ENCODE measurements at regions not wholly inside any gene's neighbourhood (a gene's known extent, or its start where the extent isn't known, plus 50 kb on each side); places are given as distances from the start of the nearest gene placed in this dataset.
"Not testable (repeated sequence)": the region's sequence is repeated elsewhere in the genome, so short reads cannot be mapped to it uniquely, and the experiment has no call there.

GRCh38 chr7:119967221-119967620, 305.8 kb upstream of the KCND2 start:
- H3K36me3 ChIP-seq (ENCODE audit: control insufficient read depth, insufficient read depth, low read length): no peaks in the 10 kb centered on the region
- H3K9ac ChIP-seq (ENCODE audit: low read depth, low read length): no peak overlapping the region
- H3K9me3 ChIP-seq (ENCODE audit: control insufficient read depth, insufficient read depth, low read length): no peaks in the 10 kb centered on the region
- H3K27me3 ChIP-seq (ENCODE audit: control insufficient read depth, insufficient read depth, low read length): no peaks in the 10 kb centered on the region
- no peaks in the 10 kb centered on the region for H3K4me1 ChIP-seq (ENCODE audit: control insufficient read depth, insufficient read depth, low read length)
- no peak overlapping the region for H3K4me3 ChIP-seq (ENCODE audit: low read depth, low read length)

DNA sequence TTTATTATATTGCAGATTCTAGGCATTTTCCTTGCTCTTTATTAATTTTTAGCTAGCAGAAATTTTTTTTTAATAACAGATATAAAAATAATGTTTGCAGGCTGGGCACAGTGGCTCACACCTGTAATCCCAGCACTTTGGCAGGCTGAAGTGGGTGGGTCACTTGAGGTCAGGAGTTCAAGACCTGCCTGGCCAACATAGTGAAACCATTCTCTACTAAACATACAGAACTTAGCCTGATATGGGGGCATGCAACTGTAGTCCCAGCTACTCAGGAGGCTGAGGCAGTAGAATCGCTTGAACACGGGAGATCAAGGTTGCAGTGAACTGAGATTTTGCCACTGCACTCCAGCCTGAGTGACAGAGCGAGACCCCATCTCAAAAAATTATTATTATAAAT, 304.6 kb upstream of the KCND2 start:
- not testable (repeated sequence) for H3K36me3 ChIP-seq (ENCODE audit: control insufficient read depth, insufficient read depth, low read length); H3K9me3 ChIP-seq (ENCODE audit: control insufficient read depth, insufficient read depth, low read length); H3K27me3 ChIP-seq (ENCODE audit: control insufficient read depth, insufficient read depth, low read length); H3K9ac ChIP-seq (ENCODE audit: low read depth, low read length); H3K4me3 ChIP-seq (ENCODE audit: low read depth, low read length); H3K4me1 ChIP-seq (ENCODE audit: control insufficient read depth, insufficient read depth, low read length)

- Histone ChIP-seq H3K36me3 (ENCODE audit: control insufficient read depth, insufficient read depth, low read length) (no peaks in the 10 kb centered on the region), H3K9me3 (ENCODE audit: control insufficient read depth, insufficient read depth, low read length) (no peaks in the 10 kb centered on the region), H3K4me1 (ENCODE audit: control insufficient read depth, insufficient read depth, low read length) (no peaks in the 10 kb centered on the region)
Observed at GRCh38 chr7:119969054-119969453, 303.9 kb upstream of the KCND2 start.

GRCh38 chr7:119969763-119970162, 303.2 kb upstream of the KCND2 start:
- Histone ChIP-seq H3K4me3 (ENCODE audit: low read depth, low read length) (no peak overlapping the region), H3K4me1 (ENCODE audit: control insufficient read depth, insufficient read depth, low read length) (no peaks in the 10 kb centered on the region), H3K27me3 (ENCODE audit: control insufficient read depth, insufficient read depth, low read length) (no peaks in the 10 kb centered on the region), H3K36me3 (ENCODE audit: control insufficient read depth, insufficient read depth, low read length) (no peaks in the 10 kb centered on the region), H3K9me3 (ENCODE audit: control insufficient read depth, insufficient read depth, low read length) (no peaks in the 10 kb centered on the region), H3K9ac (ENCODE audit: low read depth, low read length) (no peak overlapping the region)

More at GRCh38 chr7:119969054-119969453, 303.9 kb upstream of the KCND2 start:
- no peak overlapping the region for H3K4me3 ChIP-seq (ENCODE audit: low read depth, low read length)
- H3K27me3 ChIP-seq (ENCODE audit: control insufficient read depth, insufficient read depth, low read length): no peaks in the 10 kb centered on the region
- no peak overlapping the region for H3K9ac ChIP-seq (ENCODE audit: low read depth, low read length)

DNA sequence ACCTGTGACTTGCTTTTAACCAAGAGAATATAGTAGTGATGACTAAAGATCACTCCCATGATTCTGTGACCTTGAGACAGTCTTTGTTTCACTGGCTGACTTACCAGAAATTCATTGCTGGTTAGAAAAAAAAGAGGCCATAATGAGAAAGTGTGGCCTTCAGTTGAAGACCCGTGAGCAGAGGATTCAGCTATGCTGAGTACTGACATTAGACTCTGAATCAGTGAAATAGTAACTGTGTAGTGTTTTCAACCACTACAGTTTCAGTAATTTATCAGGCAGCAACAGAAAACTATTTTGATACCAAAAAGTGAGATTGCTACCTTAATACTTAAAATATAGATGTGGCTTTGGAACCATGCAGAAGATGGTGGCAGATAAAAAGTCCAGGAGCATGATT, 298.0 kb upstream of the KCND2 start:
- no peaks in the 10 kb centered on the region for H3K27me3 ChIP-seq (ENCODE audit: control insufficient read depth, insufficient read depth, low read length)
- H3K4me3 ChIP-seq (ENCODE audit: low read depth, low read length): no peak overlapping the region
- H3K36me3 ChIP-seq (ENCODE audit: control insufficient read depth, insufficient read depth, low read length): no peaks in the 10 kb centered on the region
- no peaks in the 10 kb centered on the region for H3K9me3 ChIP-seq (ENCODE audit: control insufficient read depth, insufficient read depth, low read length)
- no peaks in the 10 kb centered on the region for H3K4me1 ChIP-seq (ENCODE audit: control insufficient read depth, insufficient read depth, low read length)
- no peak overlapping the region for H3K9ac ChIP-seq (ENCODE audit: low read depth, low read length)

GRCh38 chr7:119982884-119983283, 290.1 kb upstream of the KCND2 start:
- H3K9me3 ChIP-seq (ENCODE audit: control insufficient read depth, insufficient read depth, low read length): no peaks in the 10 kb centered on the region
- no peak overlapping the region for H3K4me3 ChIP-seq (ENCODE audit: low read depth, low read length)
- H3K9ac ChIP-seq (ENCODE audit: low read depth, low read length): no peak overlapping the region
- H3K27me3 ChIP-seq (ENCODE audit: control insufficient read depth, insufficient read depth, low read length): no peaks in the 10 kb centered on the region
- no peaks in the 10 kb centered on the region for H3K4me1 ChIP-seq (ENCODE audit: control insufficient read depth, insufficient read depth, low read length)
- no peaks in the 10 kb centered on the region for H3K36me3 ChIP-seq (ENCODE audit: control insufficient read depth, insufficient read depth, low read length)

DNA sequence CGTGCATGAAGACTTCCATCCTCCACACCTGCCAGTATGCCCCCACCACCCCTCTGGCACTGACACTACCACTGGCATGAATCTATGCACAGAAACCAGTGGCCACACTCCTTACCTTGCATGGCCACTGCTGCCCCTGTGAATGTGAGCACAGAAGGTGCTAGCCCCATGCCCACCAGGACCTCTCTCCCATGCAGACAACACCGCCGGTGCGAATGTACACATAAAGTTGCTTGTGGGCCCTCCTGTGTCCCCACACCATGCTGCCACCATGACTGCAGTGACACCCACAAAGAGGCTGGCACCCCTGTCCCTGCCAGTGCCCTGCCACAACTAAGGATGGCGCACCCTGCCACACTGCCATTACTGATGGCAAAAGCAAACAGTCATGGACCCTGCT, 289.5 kb upstream of the KCND2 start:
- no peaks in the 10 kb centered on the region for H3K36me3 ChIP-seq (ENCODE audit: control insufficient read depth, insufficient read depth, low read length)
- no peaks in the 10 kb centered on the region for H3K4me1 ChIP-seq (ENCODE audit: control insufficient read depth, insufficient read depth, low read length)
- H3K27me3 ChIP-seq (ENCODE audit: control insufficient read depth, insufficient read depth, low read length): no peaks in the 10 kb centered on the region
- H3K4me3 ChIP-seq (ENCODE audit: low read depth, low read length): no peak overlapping the region
- H3K9me3 ChIP-seq (ENCODE audit: control insufficient read depth, insufficient read depth, low read length): no peaks in the 10 kb centered on the region
- no peak overlapping the region for H3K9ac ChIP-seq (ENCODE audit: low read depth, low read length)

- H3K4me1 ChIP-seq (ENCODE audit: control insufficient read depth, insufficient read depth, low read length): no peaks in the 10 kb centered on the region
- H3K9me3 ChIP-seq (ENCODE audit: control insufficient read depth, insufficient read depth, low read length): no peaks in the 10 kb centered on the region
- no peak overlapping the region for H3K4me3 ChIP-seq (ENCODE audit: low read depth, low read length)
Observed at GRCh38 chr7:119984247-119984646, 288.7 kb upstream of the KCND2 start.

GRCh38 chr7:119988401-119988800, 284.6 kb upstream of the KCND2 start:
- Histone ChIP-seq H3K4me3 (ENCODE audit: low read depth, low read length) (no peak overlapping the region), H3K9ac (ENCODE audit: low read depth, low read length) (no peak overlapping the region), H3K4me1 (ENCODE audit: control insufficient read depth, insufficient read depth, low read length) (no peaks in the 10 kb centered on the region), H3K36me3 (ENCODE audit: control insufficient read depth, insufficient read depth, low read length) (no peaks in the 10 kb centered on the region), H3K9me3 (ENCODE audit: control insufficient read depth, insufficient read depth, low read length) (no peaks in the 10 kb centered on the region), H3K27me3 (ENCODE audit: control insufficient read depth, insufficient read depth, low read length) (no peaks in the 10 kb centered on the region)

More at GRCh38 chr7:119984247-119984646, 288.7 kb upstream of the KCND2 start:
- no peak overlapping the region for H3K9ac ChIP-seq (ENCODE audit: low read depth, low read length)
- H3K36me3 ChIP-seq (ENCODE audit: control insufficient read depth, insufficient read depth, low read length): no peaks in the 10 kb centered on the region
- H3K27me3 ChIP-seq (ENCODE audit: control insufficient read depth, insufficient read depth, low read length): no peaks in the 10 kb centered on the region

DNA sequence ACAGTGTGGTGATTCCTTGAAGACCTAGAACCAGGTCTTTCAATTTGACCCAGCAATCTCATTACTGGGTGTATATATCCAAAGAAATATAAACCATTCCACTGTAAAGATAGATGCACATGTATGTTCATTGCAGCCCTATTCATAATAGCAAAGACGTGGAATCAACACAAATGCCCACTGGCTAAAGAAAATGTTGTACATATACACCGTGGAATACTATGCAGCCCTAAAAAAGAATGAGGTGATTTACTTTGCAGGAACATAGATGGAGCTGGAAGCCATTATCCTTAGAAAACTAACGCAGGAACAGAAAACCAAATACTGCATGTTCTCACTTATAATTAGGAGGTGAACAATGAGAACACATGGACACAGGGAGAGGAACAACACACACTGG, 278.0 kb upstream of the KCND2 start:
- no peaks in the 10 kb centered on the region for H3K27me3 ChIP-seq (ENCODE audit: control insufficient read depth, insufficient read depth, low read length)
- no peak overlapping the region for H3K9ac ChIP-seq (ENCODE audit: low read depth, low read length)
- no peaks in the 10 kb centered on the region for H3K4me1 ChIP-seq (ENCODE audit: control insufficient read depth, insufficient read depth, low read length)
- H3K9me3 ChIP-seq (ENCODE audit: control insufficient read depth, insufficient read depth, low read length): no peaks in the 10 kb centered on the region
- H3K36me3 ChIP-seq (ENCODE audit: control insufficient read depth, insufficient read depth, low read length): no peaks in the 10 kb centered on the region
- no peak overlapping the region for H3K4me3 ChIP-seq (ENCODE audit: low read depth, low read length)

DNA sequence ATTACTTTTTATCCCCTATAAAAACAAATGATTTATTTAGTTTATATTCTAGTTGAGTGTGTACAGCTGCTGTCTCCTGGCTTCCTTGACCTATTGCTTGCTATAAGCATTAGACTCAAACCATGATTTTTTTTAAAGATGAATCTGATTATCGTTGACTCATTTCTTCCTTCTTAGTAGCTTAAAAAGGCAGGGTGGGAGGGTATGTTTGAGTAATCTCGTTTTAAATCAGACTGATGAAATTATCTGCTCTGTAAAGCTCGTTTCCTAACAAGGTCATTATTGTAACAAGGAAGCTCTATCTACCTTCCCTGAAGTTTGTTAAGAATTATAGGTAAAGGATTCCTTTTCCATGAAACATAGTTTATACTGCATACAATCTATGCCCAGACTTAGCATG, 276.3 kb upstream of the KCND2 start:
- Histone ChIP-seq H3K4me3 (ENCODE audit: low read depth, low read length) (no peak overlapping the region), H3K9ac (ENCODE audit: low read depth, low read length) (no peak overlapping the region), H3K9me3 (ENCODE audit: control insufficient read depth, insufficient read depth, low read length) (no peaks in the 10 kb centered on the region), H3K27me3 (ENCODE audit: control insufficient read depth, insufficient read depth, low read length) (no peaks in the 10 kb centered on the region), H3K4me1 (ENCODE audit: control insufficient read depth, insufficient read depth, low read length) (no peaks in the 10 kb centered on the region), H3K36me3 (ENCODE audit: control insufficient read depth, insufficient read depth, low read length) (no peaks in the 10 kb centered on the region)

DNA sequence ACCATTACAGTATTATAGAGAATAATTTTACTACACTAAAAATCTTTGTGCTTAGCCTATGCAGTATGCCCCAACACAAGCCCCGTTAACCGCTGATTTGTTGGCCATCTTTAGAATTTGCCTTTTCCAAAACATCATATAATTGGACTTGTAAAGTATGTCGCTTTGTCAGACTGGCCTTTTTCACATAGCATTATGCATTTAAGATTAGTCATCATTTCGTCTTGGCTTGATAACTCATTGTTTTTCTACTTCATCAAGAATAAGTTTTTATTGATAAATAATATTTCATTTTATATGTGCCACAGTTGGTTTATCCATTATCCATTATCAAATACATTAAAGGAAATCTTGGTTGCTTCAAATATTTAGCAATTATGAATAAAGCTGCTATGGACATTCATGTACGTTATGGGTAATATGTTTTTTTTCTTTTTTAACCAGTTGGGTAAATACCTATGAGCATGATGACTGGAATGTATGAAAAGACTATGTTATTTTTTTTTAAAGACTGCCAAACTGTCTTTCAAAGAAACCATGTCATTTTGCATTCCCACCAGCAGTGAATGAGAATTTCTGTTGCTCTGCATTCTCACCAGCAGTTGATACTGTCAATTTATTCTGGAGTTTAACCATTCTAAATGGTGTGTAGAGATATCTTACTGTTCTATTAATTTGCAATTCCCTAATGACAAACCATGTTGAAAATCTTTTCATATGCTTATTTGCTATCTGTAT, 273.1 kb upstream of the KCND2 start:
- no peak overlapping the region for H3K4me3 ChIP-seq (ENCODE audit: low read depth, low read length)
- no peaks in the 10 kb centered on the region for H3K9me3 ChIP-seq (ENCODE audit: control insufficient read depth, insufficient read depth, low read length)

More for the DNA sequence above, 273.1 kb upstream of the KCND2 start:
- no peaks in the 10 kb centered on the region for H3K4me1 ChIP-seq (ENCODE audit: control insufficient read depth, insufficient read depth, low read length)
- no peak overlapping the region for H3K9ac ChIP-seq (ENCODE audit: low read depth, low read length)
- no peaks in the 10 kb centered on the region for H3K27me3 ChIP-seq (ENCODE audit: control insufficient read depth, insufficient read depth, low read length)
- H3K36me3 ChIP-seq (ENCODE audit: control insufficient read depth, insufficient read depth, low read length): no peaks in the 10 kb centered on the region
